OCI-LY3 (cell line): ENCODE measurements at regions not wholly inside any gene's neighbourhood (a gene's known extent, or its start where the extent isn't known, plus 50 kb on each side); places are given as distances from the start of the nearest gene placed in this dataset.

Experiments used
- H2AFZ ChIP-seq: fragments of 200-600, 300-600 bp; shearing (Covaris generic); 2 replicates; pipeline ENCODE4 v1.6.0; 2014; ENCODE audit warnings: antibody characterized with exemption, low read depth, low read length
- H3K27ac ChIP-seq: fragments of 200-600, 300-600 bp; sonication (generic); 2 replicates; pipeline ENCODE4 v1.5.1; 2014; ENCODE audit warnings: mild to moderate bottlenecking, low read length, moderate library complexity, mixed read lengths
- H3K27me3 ChIP-seq: fragments of 200-600, 300-600 bp; sonication (generic); 2 replicates; pipeline ENCODE4 v1.6.1; 2014; ENCODE audit warnings: low read depth, low read length, mixed read lengths
- H3K36me3 ChIP-seq: fragments of 200-600, 300-600 bp; sonication (generic); replicated peaks from 2 replicates; pipeline ENCODE3; 2014; ENCODE audit warnings: low read depth, low read length, mixed read lengths
- H3K4me1 ChIP-seq: fragments of 300-600, 200-600 bp; sonication (generic); 2 replicates; pipeline ENCODE4 v1.6.1; 2014; ENCODE audit warnings: low read length, mixed read lengths
- H3K4me2 ChIP-seq: fragments of 200-600, 300-600 bp; sonication (generic); 2 replicates; pipeline ENCODE4 v1.6.1; 2014; ENCODE audit warnings: low read length, mixed read lengths
- H3K4me3 ChIP-seq: fragments of 300-600, 200-600 bp; sonication (generic); 2 replicates; pipeline ENCODE4 v1.5.1; 2014; ENCODE audit warnings: antibody characterized with exemption, mild to moderate bottlenecking, low read length, moderate library complexity
- H3K79me2 ChIP-seq: fragments of 300-600, 200-600 bp; shearing (Covaris generic); 2 replicates; pipeline ENCODE4 v1.6.1; 2014; ENCODE audit warnings: mild to moderate bottlenecking, low read length, mixed read lengths
- H3K9ac ChIP-seq: fragments of 300-600, 200-600 bp; shearing (Covaris generic); 2 replicates; pipeline ENCODE4 v1.6.0; 2014; ENCODE audit warnings: mild to moderate bottlenecking, low read length, moderate library complexity
- H3K9me3 ChIP-seq: fragments of 200-600, 300-600 bp; shearing (Covaris generic); 2 replicates; pipeline ENCODE4 v1.6.1; 2014; ENCODE audit warnings: low read length, mixed read lengths; ENCODE audit not compliant: insufficient read depth
- H4K20me1 ChIP-seq: fragments of 200-600, 300-600 bp; sonication (generic); 2 replicates; pipeline ENCODE4 v1.6.1; 2016; ENCODE audit warnings: low read length, mixed read lengths; ENCODE audit not compliant: insufficient read depth
- CTCF ChIP-seq: fragments of 200-600, 300-600 bp; sonication (generic); IDR thresholded peaks from 2 replicates; pipeline ENCODE4 v1.5.1; 2014; ENCODE audit warnings: antibody characterized with exemption, low read length, low read depth
- EZH2phosphoT487 ChIP-seq: fragments of 200-600 bp; shearing (Covaris generic); IDR thresholded peaks from 2 replicates; pipeline ENCODE4 v1.6.1; 2018; ENCODE audit warnings: antibody characterized with exemption, mixed run types, low read depth

GRCh38 chr3:159724627-159725026 is 264.0 kb upstream of the IL12A start:
- no peak overlapping the region for H3K27ac ChIP-seq
- H3K4me3 ChIP-seq, result no peak overlapping the region
- H3K9ac ChIP-seq, result no peak overlapping the region
- H3K36me3 ChIP-seq, result no peaks in the 10 kb centered on the region
- no peak overlapping the region for H2AFZ ChIP-seq
- H3K9me3 ChIP-seq, result no peaks in the 10 kb centered on the region
- no peak for TF ChIP-seq EZH2phosphoT487
- TF ChIP-seq CTCF, result no peak
- H3K4me2 ChIP-seq, result no peak overlapping the region
- no peaks in the 10 kb centered on the region for H3K4me1 ChIP-seq
- H3K27me3 ChIP-seq, result peaks cover 10% of the 10 kb centered on the region
- no peaks in the 10 kb centered on the region for H4K20me1 ChIP-seq
- no peaks in the 10 kb centered on the region for H3K79me2 ChIP-seq

GRCh38 chr3:159726231-159726964 is 262.2 kb upstream of the IL12A start:
- Histone ChIP-seq H3K4me2 (no peak overlapping the region), H4K20me1 (no peaks in the 10 kb centered on the region), H3K4me3 (no peak overlapping the region), H3K27me3 (peaks cover 19% of the 10 kb centered on the region), H3K36me3 (no peaks in the 10 kb centered on the region), H3K27ac (no peak overlapping the region), H3K9me3 (no peaks in the 10 kb centered on the region), H3K79me2 (no peaks in the 10 kb centered on the region), H3K9ac (no peak overlapping the region), H2AFZ (no peak overlapping the region), H3K4me1 (no peaks in the 10 kb centered on the region)
- TF ChIP-seq CTCF (no peak), EZH2phosphoT487 (no peak)

- Histone ChIP-seq H3K27ac (no peak overlapping the region), H3K4me1 (no peaks in the 10 kb centered on the region), H3K4me2 (no peak overlapping the region), H3K9ac (no peak overlapping the region), H3K79me2 (no peaks in the 10 kb centered on the region), H3K27me3 (peaks cover 25% of the 10 kb centered on the region), H3K36me3 (no peaks in the 10 kb centered on the region), H4K20me1 (no peaks in the 10 kb centered on the region), H3K9me3 (no peaks in the 10 kb centered on the region), H3K4me3 (no peak overlapping the region), H2AFZ (no peak overlapping the region)
- TF ChIP-seq EZH2phosphoT487 (no peak), CTCF (no peak)
These were observed 261.1 kb upstream of the IL12A start for GRCh38 chr3:159727506-159727905.

GRCh38 chr3:159731254-159731653 is 257.4 kb upstream of the IL12A start:
- H3K4me1 ChIP-seq, result no peaks in the 10 kb centered on the region
- no peak overlapping the region for H3K9ac ChIP-seq
- TF ChIP-seq EZH2phosphoT487 (no peak), CTCF (no peak)
- H2AFZ ChIP-seq, result no peak overlapping the region
- H4K20me1 ChIP-seq, result no peaks in the 10 kb centered on the region
- H3K4me2 ChIP-seq, result no peak overlapping the region
- H3K36me3 ChIP-seq, result no peaks in the 10 kb centered on the region
- H3K27me3 ChIP-seq, result peaks cover 34% of the 10 kb centered on the region
- no peaks in the 10 kb centered on the region for H3K9me3 ChIP-seq
- no peaks in the 10 kb centered on the region for H3K79me2 ChIP-seq
- H3K27ac ChIP-seq, result no peak overlapping the region
- no peak overlapping the region for H3K4me3 ChIP-seq
